OCI-LY1 (cell line): ENCODE measurements at regions not wholly inside any gene's neighbourhood (a gene's known extent, or its start where the extent isn't known, plus 50 kb on each side); places are given as distances from the start of the nearest gene placed in this dataset.

Experiments
- H2AFZ ChIP-seq: fragments of 200-600 bp; sonication (generic), shearing (Covaris generic); 2 replicates; pipeline ENCODE4 v1.6.0; 2014; ENCODE audit warnings: antibody characterized with exemption, mild to moderate bottlenecking, low read length
- H3F3A ChIP-seq: fragments of 200-600 bp; sonication (generic), shearing (Covaris generic); 2 replicates; pipeline ENCODE4 v1.6.0; 2014; ENCODE audit warnings: mild to moderate bottlenecking, antibody characterized with exemption, low read length, moderate library complexity; ENCODE audit not compliant: insufficient read depth
- H3K27ac ChIP-seq: fragments of 200-600 bp; sonication (generic); 2 replicates; pipeline ENCODE4 v1.5.1; 2014; ENCODE audit warnings: low read length, mixed run types, mild to moderate bottlenecking, low read depth; ENCODE audit not compliant: poor library complexity, severe bottlenecking
- H3K27me3 ChIP-seq: fragments of 200-600 bp; sonication (generic); 2 replicates; pipeline ENCODE4 v1.6.0; 2014; ENCODE audit warnings: antibody characterized with exemption, mild to moderate bottlenecking, low read length, moderate library complexity; ENCODE audit not compliant: insufficient read depth
- H3K36me3 ChIP-seq: fragments of 200-600 bp; sonication (generic); 2 replicates; pipeline ENCODE4 v1.6.1; 2014; ENCODE audit warnings: mild to moderate bottlenecking, antibody characterized with exemption, low read length, moderate library complexity, mixed read lengths; ENCODE audit not compliant: insufficient read depth
- H3K4me1 ChIP-seq: fragments of 200-600 bp; sonication (generic); 2 replicates; pipeline ENCODE4 v1.5.1; 2014; ENCODE audit warnings: mild to moderate bottlenecking, low read length, moderate library complexity; ENCODE audit not compliant: insufficient read depth, severe bottlenecking
- H3K4me2 ChIP-seq: fragments of 200-600 bp; sonication (generic), shearing (Covaris generic); 2 replicates; pipeline ENCODE4 v1.6.1; 2014; ENCODE audit warnings: low read length
- H3K4me3 ChIP-seq: fragments of 200-600 bp; sonication (generic); 2 replicates; pipeline ENCODE4 v1.5.1; 2014; ENCODE audit warnings: low read length, low read depth, mild to moderate bottlenecking, mixed read lengths; ENCODE audit not compliant: poor library complexity, severe bottlenecking
- H3K79me2 ChIP-seq: fragments of 200-600 bp; shearing (Covaris generic); 2 replicates; pipeline ENCODE4 v1.6.1; 2016; ENCODE audit warnings: mixed run types, low read length, mixed read lengths; ENCODE audit not compliant: insufficient read depth
- H3K9ac ChIP-seq: fragments of 200-600 bp; sonication (generic), shearing (Covaris generic); 2 replicates; pipeline ENCODE4 v1.6.1; 2014; ENCODE audit warnings: mild to moderate bottlenecking, low read length, mixed read lengths
- H3K9me2 ChIP-seq: fragments of 200-600 bp; sonication (generic), shearing (Covaris generic); 2 replicates; pipeline ENCODE4 v1.6.1; 2014; ENCODE audit warnings: low read depth, mild to moderate bottlenecking, low read length, mixed read lengths
- H3K9me3 ChIP-seq: fragments of 200-600 bp; shearing (Covaris generic); 2 replicates; pipeline ENCODE4 v1.6.1; 2014; ENCODE audit warnings: low read length, mixed read lengths
- H4K20me1 ChIP-seq: fragments of 200-600 bp; sonication (generic), shearing (Covaris generic); 2 replicates; pipeline ENCODE4 v1.6.0; 2016; ENCODE audit warnings: mild to moderate bottlenecking, low read length; ENCODE audit not compliant: insufficient read depth
- CTCF ChIP-seq: fragments of 200-600 bp; sonication (generic), shearing (Covaris generic); IDR thresholded peaks from 2 replicates; pipeline ENCODE4 v1.5.1; 2017; ENCODE audit warnings: mild to moderate bottlenecking, antibody characterized with exemption, low read length, moderate library complexity, mixed read lengths
- EZH2 ChIP-seq: fragments of 200-600 bp; sonication (generic), shearing (Covaris generic); IDR thresholded peaks from 2 replicates; pipeline ENCODE4 v1.8.0; 2017; ENCODE audit warnings: borderline replicate concordance, mixed run types, mild to moderate bottlenecking, antibody characterized with exemption, low read length, moderate library complexity, mixed read lengths

GRCh38 chr10:56583316-56583715 lies 222.3 kb upstream of the ZWINT start:
- no peaks in the 10 kb centered on the region for H3K9me3 ChIP-seq
- H3K4me3 ChIP-seq = no peak overlapping the region
- H3K27me3 ChIP-seq = no peaks in the 10 kb centered on the region
- H4K20me1 ChIP-seq = no peaks in the 10 kb centered on the region
- TF ChIP-seq EZH2 (no peak), CTCF (no peak)
- peaks cover 7% of the 10 kb centered on the region for H3K4me1 ChIP-seq
- no peak overlapping the region for H3K9ac ChIP-seq
- no peaks in the 10 kb centered on the region for H3F3A ChIP-seq
- no peaks in the 10 kb centered on the region for H3K79me2 ChIP-seq
- no peaks in the 10 kb centered on the region for H3K36me3 ChIP-seq
- no peak overlapping the region for H3K27ac ChIP-seq
- H3K9me2 ChIP-seq = no peaks in the 10 kb centered on the region
- H2AFZ ChIP-seq = no peak overlapping the region
- H3K4me2 ChIP-seq = no peak overlapping the region

GRCh38 chr10:56567580-56567979 lies 206.5 kb upstream of the ZWINT start:
- H3K4me3 ChIP-seq = no peak overlapping the region
- H3K36me3 ChIP-seq = no peaks in the 10 kb centered on the region
- H3F3A ChIP-seq = no peaks in the 10 kb centered on the region
- H3K9ac ChIP-seq = no peak overlapping the region
- H3K4me1 ChIP-seq = no peaks in the 10 kb centered on the region
- no peaks in the 10 kb centered on the region for H3K9me2 ChIP-seq
- H3K27ac ChIP-seq = no peak overlapping the region
- no peaks in the 10 kb centered on the region for H3K79me2 ChIP-seq
- H3K27me3 ChIP-seq = no peaks in the 10 kb centered on the region
- H3K4me2 ChIP-seq = no peak overlapping the region
- H4K20me1 ChIP-seq = no peaks in the 10 kb centered on the region
- H2AFZ ChIP-seq = no peak overlapping the region
- TF ChIP-seq CTCF (no peak), EZH2 (no peak)
- 0 out of 2 replicates have a peak, but pooled peaks cover 10% of the 10 kb centered on the region for H3K9me3 ChIP-seq

- TF ChIP-seq EZH2 = no peak
- TF ChIP-seq CTCF = no peak
- Histone ChIP-seq H3K4me3 (no peak overlapping the region), H3K9me2 (no peaks in the 10 kb centered on the region; the same call in 1 of the 2 replicates), H3K4me2 (no peak overlapping the region), H2AFZ (no peak overlapping the region), H3K4me1 (no peaks in the 10 kb centered on the region), H3K79me2 (no peaks in the 10 kb centered on the region), H3K36me3 (no peaks in the 10 kb centered on the region), H3K27ac (no peak overlapping the region), H4K20me1 (no peaks in the 10 kb centered on the region), H3F3A (no peaks in the 10 kb centered on the region), H3K27me3 (no peaks in the 10 kb centered on the region), H3K9me3 (no peaks in the 10 kb centered on the region), H3K9ac (no peak overlapping the region)
Measured at GRCh38 chr10:56561336-56561735, 200.3 kb upstream of the ZWINT start.
